ENCODE measurements at regions not wholly inside any gene's neighbourhood (a gene's known extent, or its start where the extent isn't known, plus 50 kb on each side); places are given as distances from the start of the nearest gene placed in this dataset.

DNA sequence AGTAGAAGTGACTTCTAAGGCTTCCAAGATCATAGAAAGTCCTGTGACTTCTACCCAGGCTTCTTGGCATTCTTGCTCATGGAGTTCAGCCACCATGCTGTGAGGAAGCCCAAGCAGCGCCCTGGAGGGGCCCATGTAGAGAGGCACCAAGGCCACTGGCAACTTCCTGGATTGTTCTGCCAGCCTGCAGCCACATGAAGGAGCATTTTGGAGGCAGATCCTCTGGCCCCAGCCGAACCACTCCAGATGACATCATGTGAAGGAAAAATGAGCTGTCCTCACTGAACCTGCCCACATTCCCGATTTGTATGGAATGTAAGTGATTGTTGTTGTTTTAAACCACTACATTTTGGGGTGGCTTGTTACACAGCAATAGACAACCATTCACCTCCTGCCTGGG lies 51.5 kb upstream of the MNX1 start:
- Mint-ChIP-seq H3K27me3 (ENCODE audit: low read depth) (peaks cover 23% of the 10 kb centered on the region), H3K9me3 (peaks cover 25% of the 10 kb centered on the region), H3K27ac (no peak overlapping the region), H3K4me1 (ENCODE audit: low read depth) (no peaks in the 10 kb centered on the region), H3K4me3 (no peak overlapping the region), H3K36me3 (ENCODE audit: low read depth) (no peaks in the 10 kb centered on the region)
- intact Hi-C loops (cut with micrococcal nuclease): no loop called here
- no peak for DNase-seq
- CTCF ChIA-PET: interaction anchor here (0.9 kb wide), 1 partner anchor 73 kb away, joined by 4 read pairs; no protein-coding TSS in a partner anchor

DNA sequence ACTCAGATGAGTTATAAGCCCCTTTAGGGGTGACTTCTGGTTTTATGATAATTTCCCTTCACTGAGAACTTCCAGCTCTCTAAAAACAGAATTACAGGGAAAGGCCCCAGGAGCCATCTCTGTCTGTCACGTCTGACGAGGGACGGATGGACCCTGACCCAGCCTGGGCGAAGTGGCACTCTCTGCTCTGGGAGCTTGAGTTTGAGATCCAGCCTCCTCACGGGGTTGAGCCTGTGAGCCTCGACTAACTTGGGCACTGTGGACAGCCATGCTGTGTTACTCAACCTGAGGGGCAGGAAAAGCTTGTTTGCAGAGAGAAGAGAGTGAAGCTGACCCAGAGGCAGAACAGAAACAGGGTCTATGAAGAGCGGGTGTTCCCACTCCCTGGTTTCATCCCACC lies 54.6 kb upstream of the MNX1 start:
- H3K27ac Mint-ChIP-seq: no peak overlapping the region
- DNase-seq: no peak
- no peaks in the 10 kb centered on the region for H3K36me3 Mint-ChIP-seq (ENCODE audit: low read depth)
- peaks cover 30% of the 10 kb centered on the region for H3K9me3 Mint-ChIP-seq
- H3K4me3 Mint-ChIP-seq: no peak overlapping the region
- intact Hi-C loops (cut with micrococcal nuclease): no loop called here
- no peaks in the 10 kb centered on the region for H3K4me1 Mint-ChIP-seq (ENCODE audit: low read depth)
- peaks cover 22% of the 10 kb centered on the region for H3K27me3 Mint-ChIP-seq (ENCODE audit: low read depth)
- CTCF ChIA-PET: no interaction called here

DNA sequence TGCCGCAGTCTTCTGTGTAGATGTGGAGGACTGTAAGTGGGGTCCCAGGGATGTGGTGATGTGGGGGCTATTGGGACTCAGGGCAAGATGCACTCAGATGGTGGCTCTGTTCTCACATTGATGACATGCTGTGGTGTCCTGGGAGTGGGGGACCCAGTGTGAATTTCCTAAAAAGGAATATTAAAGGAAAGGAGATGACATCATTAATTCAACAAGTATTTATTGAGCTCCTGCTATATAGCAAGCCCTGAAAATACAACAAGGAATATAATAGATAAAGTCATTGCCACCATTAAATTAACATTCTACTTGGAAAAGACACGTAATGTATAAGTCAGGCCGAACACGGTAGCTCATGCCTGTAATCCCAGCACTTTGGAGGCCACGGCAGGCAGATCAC lies 61.9 kb upstream of the MNX1 start:
- no peaks in the 10 kb centered on the region for H3K4me1 Mint-ChIP-seq (ENCODE audit: low read depth)
- no peaks in the 10 kb centered on the region for H3K36me3 Mint-ChIP-seq (ENCODE audit: low read depth)
- peaks cover 38% of the 10 kb centered on the region for H3K27me3 Mint-ChIP-seq (ENCODE audit: low read depth)
- peaks cover 9% of the 10 kb centered on the region for H3K9me3 Mint-ChIP-seq
- no peak overlapping the region for H3K4me3 Mint-ChIP-seq
- H3K27ac Mint-ChIP-seq: no peak overlapping the region
- no peak for DNase-seq
- intact Hi-C loops (cut with micrococcal nuclease): no loop called here
- CTCF ChIA-PET: interaction anchor here (0.6 kb wide), 1 partner anchor 18 kb away, joined by 3 read pairs; no protein-coding TSS in a partner anchor

DNA sequence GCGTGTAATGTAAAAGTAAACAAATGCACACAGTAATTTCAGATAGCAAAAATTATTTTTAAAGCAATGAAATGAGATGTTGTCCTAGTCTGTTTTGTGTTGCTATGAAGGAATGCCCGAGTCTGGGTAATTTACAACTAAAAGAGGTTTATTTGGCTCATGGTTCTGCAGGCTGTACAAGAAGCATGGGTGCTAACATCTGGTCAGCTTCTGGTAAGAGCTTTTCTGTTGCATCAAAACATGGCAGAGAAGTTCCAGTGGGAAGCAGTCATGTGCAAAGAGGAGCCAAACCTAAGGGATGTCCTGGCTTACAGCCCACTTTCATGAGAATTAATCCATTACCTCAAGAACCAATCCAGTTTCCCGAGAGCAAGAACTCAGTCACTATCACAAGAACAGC lies 62.9 kb upstream of the MNX1 start:
- Mint-ChIP-seq H3K9me3 (peaks cover 7% of the 10 kb centered on the region), H3K36me3 (ENCODE audit: low read depth) (no peaks in the 10 kb centered on the region), H3K27me3 (ENCODE audit: low read depth) (peaks cover 45% of the 10 kb centered on the region), H3K27ac (no peak overlapping the region), H3K4me1 (ENCODE audit: low read depth) (no peaks in the 10 kb centered on the region), H3K4me3 (no peak overlapping the region)
- intact Hi-C loops (cut with micrococcal nuclease): no loop called here
- no peak for DNase-seq
- CTCF ChIA-PET: interaction anchor here (0.7 kb wide), 1 partner anchor 248 kb away, joined by 3 read pairs; no protein-coding TSS in a partner anchor

DNA sequence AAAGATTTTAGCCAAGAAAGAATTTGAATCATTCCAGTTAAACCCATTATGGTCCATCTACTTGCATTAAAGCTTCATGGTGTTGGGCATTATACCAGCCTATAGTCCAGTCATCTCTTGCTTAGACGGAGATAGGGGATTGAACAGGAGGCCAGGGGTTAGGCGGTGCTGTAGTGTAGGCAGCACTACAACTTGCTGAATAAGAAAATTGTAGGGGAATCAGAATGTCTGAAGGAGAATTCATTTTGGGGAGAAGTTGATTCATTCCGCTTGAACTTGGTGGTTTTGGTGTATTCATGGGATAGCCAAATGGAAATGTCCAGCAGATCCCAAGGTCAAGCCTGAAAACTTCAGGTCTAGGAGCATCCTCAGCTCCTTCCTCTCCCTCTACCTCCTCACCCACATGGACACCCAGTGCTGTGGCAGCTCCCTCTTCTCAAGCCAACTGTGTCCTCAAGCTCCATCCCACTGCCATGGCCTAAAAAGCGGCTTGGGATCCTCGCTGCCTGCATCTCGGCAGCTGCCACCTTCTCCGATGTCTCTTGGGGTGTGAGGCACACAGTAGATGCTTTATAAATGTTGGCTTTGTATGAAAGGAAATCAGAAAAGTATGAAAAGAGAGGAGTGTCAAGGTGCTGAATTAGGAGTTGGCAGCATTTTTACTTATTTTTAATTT lies 63.6 kb upstream of the MNX1 start:
- DNase-seq: no peak

DNA sequence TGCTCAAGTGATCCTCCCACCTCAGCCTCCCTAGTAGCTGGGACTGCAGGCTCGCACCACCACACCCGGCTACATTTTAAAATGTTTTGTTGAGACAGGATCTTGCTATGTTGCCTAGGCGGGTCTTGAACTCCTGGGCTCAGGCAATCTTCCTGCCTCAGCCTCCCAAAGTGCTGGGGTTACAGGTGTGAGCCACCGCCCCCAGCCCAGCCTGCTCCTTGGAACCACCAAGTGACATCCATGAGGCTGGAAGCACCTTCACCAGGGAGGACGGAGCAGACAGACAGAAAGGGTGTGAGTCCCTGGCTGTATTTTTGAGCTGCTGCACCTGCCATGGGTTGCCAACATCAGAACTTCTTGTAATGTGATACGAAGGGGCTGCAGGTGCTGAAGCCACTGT lies 62.3 kb upstream of the UBE3C start:
- H3K27me3 Mint-ChIP-seq (ENCODE audit: low read depth): peaks cover 55% of the 10 kb centered on the region

More for the DNA sequence above, 63.6 kb upstream of the MNX1 start:
- Mint-ChIP-seq H3K4me3 (no peak overlapping the region), H3K27ac (no peak overlapping the region), H3K27me3 (ENCODE audit: low read depth) (peaks cover 50% of the 10 kb centered on the region), H3K9me3 (peaks cover 7% of the 10 kb centered on the region), H3K36me3 (ENCODE audit: low read depth) (no peaks in the 10 kb centered on the region), H3K4me1 (ENCODE audit: low read depth) (no peaks in the 10 kb centered on the region)
- CTCF ChIA-PET: no interaction called here
- intact Hi-C loops (cut with micrococcal nuclease): no loop called here

DNA sequence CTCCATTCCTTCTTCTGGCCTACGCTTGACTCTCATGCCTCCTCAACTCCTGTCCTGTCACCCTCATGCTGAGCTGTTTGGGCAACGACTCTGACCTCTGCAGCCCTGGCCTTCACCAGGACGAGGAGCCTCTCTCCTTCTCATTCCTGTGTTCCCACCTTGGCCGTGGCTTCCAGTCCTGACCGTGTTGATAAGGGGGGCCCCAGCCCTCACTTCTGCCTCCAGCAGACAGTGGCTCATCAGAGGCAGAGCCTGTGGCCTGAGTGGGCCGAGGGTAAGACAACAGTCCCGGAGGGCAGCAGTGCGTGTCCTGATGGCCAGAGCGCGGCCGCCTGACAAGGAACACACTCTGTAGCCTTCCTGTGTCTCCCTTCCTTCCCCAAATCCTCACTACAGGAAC lies 61.7 kb upstream of the UBE3C start:
- H3K9me3 Mint-ChIP-seq: no peaks in the 10 kb centered on the region
- no peak overlapping the region for H3K27ac Mint-ChIP-seq
- H3K4me1 Mint-ChIP-seq (ENCODE audit: low read depth): no peaks in the 10 kb centered on the region
- H3K36me3 Mint-ChIP-seq (ENCODE audit: low read depth): no peaks in the 10 kb centered on the region
- CTCF ChIA-PET: no interaction called here
- no peak overlapping the region for H3K4me3 Mint-ChIP-seq
- DNase-seq: no peak
- peaks cover 51% of the 10 kb centered on the region for H3K27me3 Mint-ChIP-seq (ENCODE audit: low read depth)
- intact Hi-C loops (cut with micrococcal nuclease): no loop called here

More for the DNA sequence above, 62.3 kb upstream of the UBE3C start:
- no peak overlapping the region for H3K27ac Mint-ChIP-seq
- CTCF ChIA-PET: no interaction called here
- intact Hi-C loops (cut with micrococcal nuclease): no loop called here
- peaks cover 4% of the 10 kb centered on the region for H3K9me3 Mint-ChIP-seq
- no peak for DNase-seq
- no peak overlapping the region for H3K4me3 Mint-ChIP-seq
- H3K36me3 Mint-ChIP-seq (ENCODE audit: low read depth): no peaks in the 10 kb centered on the region
- H3K4me1 Mint-ChIP-seq (ENCODE audit: low read depth): no peaks in the 10 kb centered on the region

DNA sequence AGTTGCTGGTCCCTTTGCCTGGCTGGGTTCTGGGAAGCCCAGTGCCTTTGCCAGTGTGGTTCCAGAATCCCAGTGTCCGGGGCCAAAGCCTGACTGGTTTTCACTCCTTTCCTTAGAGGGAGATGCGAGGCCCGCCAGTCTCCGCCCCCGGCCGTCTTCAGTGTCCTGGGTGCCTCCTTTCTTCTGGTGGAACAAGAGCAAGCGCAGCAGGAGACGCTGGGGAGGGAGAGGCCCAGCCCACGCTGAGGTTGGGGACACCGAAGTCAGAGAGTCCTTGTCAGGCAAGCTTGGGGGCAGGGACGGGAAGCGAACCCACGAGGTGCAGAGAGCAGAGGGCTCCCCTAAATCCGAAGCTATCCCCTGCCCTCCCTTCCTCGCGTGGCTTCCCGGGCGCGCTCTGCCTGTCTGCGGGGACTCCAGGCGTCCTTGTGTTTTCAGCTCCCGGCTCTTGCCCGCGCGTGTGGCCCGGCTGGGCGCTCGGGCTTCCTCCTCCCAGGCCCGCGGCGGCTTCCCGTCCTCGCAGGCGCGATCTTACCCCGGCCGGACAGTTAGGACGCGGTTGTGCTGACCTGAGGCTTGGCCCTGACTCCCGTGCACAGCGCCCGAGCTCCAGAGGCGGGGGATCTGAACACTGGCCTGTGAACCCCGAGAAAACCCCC lies 60.6 kb upstream of the UBE3C start:
- Mint-ChIP-seq H3K27me3 (ENCODE audit: low read depth) (peaks cover 46% of the 10 kb centered on the region), H3K4me3 (no peak overlapping the region), H3K36me3 (ENCODE audit: low read depth) (peaks cover under 1% of the 10 kb centered on the region), H3K27ac (no peak overlapping the region), H3K4me1 (ENCODE audit: low read depth) (no peaks in the 10 kb centered on the region), H3K9me3 (peaks cover 5% of the 10 kb centered on the region)
- no peak for DNase-seq
- intact Hi-C loops (cut with micrococcal nuclease): no loop called here
- CTCF ChIA-PET: interaction anchor here (0.6 kb wide), 1 partner anchor 108 kb away, joined by 4 read pairs; no protein-coding TSS in a partner anchor

DNA sequence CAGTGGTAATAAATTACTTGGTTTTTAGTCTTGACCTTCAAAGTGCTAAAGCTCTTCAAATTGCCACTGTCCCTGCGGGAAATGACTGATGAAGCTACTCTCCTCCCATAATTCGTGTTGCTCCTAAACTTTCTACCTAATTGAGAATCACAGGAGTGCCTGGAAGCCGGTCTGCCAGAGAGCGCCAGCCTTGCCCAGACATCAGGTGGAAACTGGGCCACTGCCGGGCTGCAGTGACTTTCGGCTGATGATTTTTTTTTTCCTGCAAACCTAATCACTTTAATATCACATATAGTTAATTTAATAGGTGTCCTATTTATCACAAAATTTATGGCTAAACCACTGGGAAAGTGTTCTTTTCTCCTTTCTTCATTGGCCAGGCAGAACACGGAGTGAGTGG lies 59.6 kb upstream of the UBE3C start:
- Mint-ChIP-seq H3K9me3 (peaks cover 8% of the 10 kb centered on the region), H3K4me3 (no peak overlapping the region), H3K4me1 (ENCODE audit: low read depth) (no peaks in the 10 kb centered on the region), H3K27me3 (ENCODE audit: low read depth) (peaks cover 41% of the 10 kb centered on the region), H3K36me3 (ENCODE audit: low read depth) (peaks cover 1% of the 10 kb centered on the region), H3K27ac (no peak overlapping the region)
- DNase-seq: no peak
- intact Hi-C loops (cut with micrococcal nuclease): no loop called here
- CTCF ChIA-PET: interaction anchor here (0.7 kb wide), 1 partner anchor 121 kb away, joined by 4 read pairs; no protein-coding TSS in a partner anchor

DNA sequence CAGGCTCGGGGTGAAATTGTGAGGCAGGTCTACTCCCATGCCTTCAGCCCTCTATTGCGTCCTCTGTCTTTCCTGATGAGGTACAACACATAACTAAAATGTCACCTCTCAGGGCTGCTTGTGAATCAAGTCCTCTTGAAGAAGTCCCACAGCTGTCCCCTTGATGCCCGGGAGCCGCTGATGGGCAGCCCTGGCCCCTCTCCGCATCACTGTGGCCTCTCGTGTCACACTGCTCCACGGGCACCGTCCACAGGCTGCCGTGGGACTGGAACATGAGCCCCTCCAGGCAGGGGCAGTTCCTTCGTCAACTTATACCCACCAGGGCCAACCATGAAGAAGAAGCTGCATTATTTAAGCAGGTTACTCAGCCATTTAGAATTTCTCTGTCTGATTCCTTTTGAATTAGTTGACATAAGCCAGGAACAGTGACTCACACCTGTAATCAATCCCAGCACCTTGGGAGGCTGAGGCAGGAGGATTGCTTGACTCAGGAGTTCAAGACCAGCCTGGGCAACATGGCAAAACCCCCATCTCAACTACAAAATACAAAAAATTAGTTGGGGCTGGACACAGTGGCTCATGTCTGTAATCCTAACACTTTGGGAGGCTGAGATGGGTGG lies 58.5 kb upstream of the UBE3C start:
- Mint-ChIP-seq H3K9me3 (peaks cover 10% of the 10 kb centered on the region), H3K27me3 (ENCODE audit: low read depth) (peaks cover 38% of the 10 kb centered on the region), H3K4me1 (ENCODE audit: low read depth) (no peaks in the 10 kb centered on the region), H3K27ac (no peak overlapping the region), H3K4me3 (no peak overlapping the region), H3K36me3 (ENCODE audit: low read depth) (peaks cover 1% of the 10 kb centered on the region)
- CTCF ChIA-PET: no interaction called here
- no peak for DNase-seq
- intact Hi-C loops (cut with micrococcal nuclease): no loop called here

DNA sequence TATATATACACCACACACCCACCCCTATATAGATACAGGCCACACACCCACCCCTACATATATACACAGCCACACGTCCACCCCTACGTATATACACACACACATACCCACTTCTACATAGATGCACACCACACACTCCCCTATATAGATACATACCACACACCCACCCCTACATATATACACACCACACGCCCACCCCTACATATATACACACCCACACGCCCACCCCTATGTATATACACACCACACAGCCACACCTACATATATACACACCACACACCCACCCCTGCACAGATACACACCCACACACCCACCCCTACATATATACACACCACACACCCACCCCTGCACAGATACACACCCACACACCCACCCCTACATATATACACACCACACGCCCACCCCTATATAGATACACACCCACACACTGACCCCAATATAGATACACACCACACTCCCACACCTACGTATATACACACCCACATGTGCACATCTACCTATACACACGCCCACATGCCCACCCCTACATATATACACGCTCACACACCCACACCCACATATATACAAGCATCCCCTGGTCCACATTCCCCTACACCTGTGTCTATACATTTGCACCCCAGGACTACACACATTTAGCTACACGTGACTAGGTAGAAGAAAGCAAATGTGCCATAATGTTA lies 52.1 kb upstream of the UBE3C start:
- intact Hi-C loops (cut with micrococcal nuclease): no loop called here
- CTCF ChIA-PET: no interaction called here
- no peak for DNase-seq
- Mint-ChIP-seq H3K4me1 (ENCODE audit: low read depth) (no peaks in the 10 kb centered on the region), H3K27me3 (ENCODE audit: low read depth) (peaks cover 10% of the 10 kb centered on the region), H3K9me3 (peaks cover 17% of the 10 kb centered on the region), H3K4me3 (no peak overlapping the region), H3K27ac (no peak overlapping the region), H3K36me3 (ENCODE audit: low read depth) (peaks cover 1% of the 10 kb centered on the region)

DNA sequence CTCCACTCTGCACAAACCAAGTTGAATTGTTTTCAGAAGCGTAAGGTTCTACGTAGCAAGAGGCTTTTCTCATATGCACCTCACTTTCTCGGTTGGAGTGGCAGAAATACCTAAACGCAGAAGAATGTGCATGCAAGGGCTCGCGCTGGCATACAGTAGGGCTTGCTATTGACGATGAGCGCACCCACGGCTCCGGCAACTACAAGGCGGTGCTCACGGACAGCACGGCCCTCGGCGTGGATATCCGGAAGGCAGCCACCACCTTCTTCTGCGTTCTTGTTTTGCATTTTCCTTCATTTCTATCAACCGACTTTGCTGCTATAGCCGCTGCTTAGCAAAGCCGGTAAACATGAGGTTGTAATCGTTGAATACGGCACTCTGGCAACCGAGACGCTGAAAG lies 51.1 kb upstream of the UBE3C start:
- no peak for DNase-seq
- Mint-ChIP-seq H3K4me3 (no peak overlapping the region), H3K36me3 (ENCODE audit: low read depth) (peaks cover 1% of the 10 kb centered on the region), H3K9me3 (peaks cover 17% of the 10 kb centered on the region), H3K4me1 (ENCODE audit: low read depth) (no peaks in the 10 kb centered on the region), H3K27me3 (ENCODE audit: low read depth) (peaks cover 8% of the 10 kb centered on the region), H3K27ac (no peak overlapping the region)
- CTCF ChIA-PET: no interaction called here
- intact Hi-C loops (cut with micrococcal nuclease): no loop called here

Data from activated naive CD4-positive, alpha-beta T cell treated with anti-CD3 and anti-CD28 coated beads for 36 hours (primary cell).